Rectal smooth muscle tissue (tissue), 1 donor: ENCODE measurements at regions not wholly inside any gene's neighbourhood (a gene's known extent, or its start where the extent isn't known, plus 50 kb on each side); places are given as distances from the start of the nearest gene placed in this dataset.
"Not testable (repeated sequence)": the region's sequence is repeated elsewhere in the genome, so short reads cannot be mapped to it uniquely, and the experiment has no call there.

Source experiments
- H3K27ac ChIP-seq: one replicate; pipeline ENCODE4 v1.7.0; 2013; ENCODE audit warnings: low read depth, low read length, inconsistent platforms
- H3K27me3 ChIP-seq: one replicate; pipeline ENCODE4 v1.7.0; 2013; ENCODE audit warnings: low read length; ENCODE audit not compliant: control insufficient read depth, insufficient read depth
- H3K36me3 ChIP-seq: one replicate; pipeline ENCODE4 v1.7.0; 2013; ENCODE audit warnings: low read length; ENCODE audit not compliant: control insufficient read depth, insufficient read depth
- H3K4me1 ChIP-seq: one replicate; pipeline ENCODE4 v1.7.0; 2013; ENCODE audit warnings: low read length; ENCODE audit not compliant: control insufficient read depth, insufficient read depth
- H3K4me3 ChIP-seq: one replicate; pipeline ENCODE4 v1.7.0; 2013; ENCODE audit warnings: low read length
- H3K9ac ChIP-seq: one replicate; pipeline ENCODE4 v1.7.0; 2013; ENCODE audit warnings: low read length

DNA sequence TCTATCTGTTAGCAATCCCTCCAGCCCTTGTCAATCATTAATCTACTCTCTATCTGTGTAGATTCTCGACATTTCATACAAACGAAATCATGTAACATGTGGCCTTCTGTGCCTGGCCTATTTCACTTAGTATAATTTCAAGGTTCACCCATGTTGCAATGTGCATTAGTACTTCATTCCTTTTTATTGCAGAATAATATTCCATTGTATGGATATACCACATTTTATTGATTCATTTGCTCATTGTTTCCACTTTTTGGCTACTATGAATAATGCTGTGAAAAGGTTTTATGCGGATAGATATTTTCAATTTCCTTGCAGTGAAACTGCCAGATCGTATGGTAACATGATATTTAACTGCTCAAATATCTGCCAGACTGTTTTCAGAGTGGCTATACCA lies 100.1 kb downstream of the MIAT start:
- H3K4me3 ChIP-seq, result no peak overlapping the region
- no peaks in the 10 kb centered on the region for H3K36me3 ChIP-seq
- H3K27ac ChIP-seq, result no peak overlapping the region
- H3K9ac ChIP-seq, result no peak overlapping the region
- H3K27me3 ChIP-seq, result no peaks in the 10 kb centered on the region
- H3K4me1 ChIP-seq, result no peaks in the 10 kb centered on the region

DNA sequence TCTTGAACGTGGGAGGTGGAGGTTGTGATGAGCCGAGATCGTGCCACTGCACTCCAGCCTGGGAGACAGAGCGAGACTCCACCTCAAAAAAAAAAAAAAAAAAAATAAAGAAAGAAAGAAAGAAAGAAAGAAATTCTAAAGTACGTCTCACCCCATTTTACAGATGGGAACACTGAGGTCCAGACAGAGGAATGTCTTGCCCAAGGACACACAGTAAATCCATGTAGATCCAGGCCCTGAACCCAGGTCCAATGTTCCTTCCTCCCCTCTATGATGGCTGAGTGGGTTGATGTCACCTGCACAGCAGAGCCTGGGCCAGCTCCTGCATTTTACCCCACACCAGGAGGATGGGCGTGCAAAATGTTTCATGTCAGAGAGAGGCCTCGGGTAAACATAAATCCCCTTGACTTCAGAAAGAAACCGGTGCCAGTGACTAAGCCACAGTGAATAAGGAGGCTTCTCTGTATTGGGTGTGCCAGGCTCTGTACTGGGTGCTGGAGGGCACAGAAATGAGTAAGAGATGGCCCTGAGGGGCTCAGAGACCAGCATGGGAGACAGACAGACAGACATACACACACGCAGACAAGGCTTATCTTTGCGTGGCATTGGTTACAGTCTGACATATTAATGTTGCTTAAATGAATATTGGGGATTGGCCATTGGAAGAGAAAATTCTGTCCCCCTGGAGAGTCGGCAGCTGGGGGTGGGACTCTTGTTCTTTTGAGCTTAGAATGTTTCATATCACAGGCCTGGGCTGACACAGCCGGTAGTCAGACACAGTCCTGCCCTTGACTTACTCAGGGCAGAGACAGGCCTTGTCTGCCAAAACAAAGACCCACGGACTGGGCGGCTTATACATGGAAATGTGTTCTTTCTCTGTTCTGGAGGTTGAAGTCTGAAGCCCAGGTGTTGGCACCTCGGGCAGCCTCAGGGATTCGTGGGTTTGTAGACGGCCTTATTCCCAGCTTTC lies 105.4 kb downstream of the MIAT start:
- no peak overlapping the region for H3K27ac ChIP-seq
- H3K4me1 ChIP-seq, result no peaks in the 10 kb centered on the region
- H3K36me3 ChIP-seq, result no peaks in the 10 kb centered on the region
- H3K9ac ChIP-seq, result no peak overlapping the region
- no peak overlapping the region for H3K4me3 ChIP-seq
- H3K27me3 ChIP-seq, result no peaks in the 10 kb centered on the region

GRCh38 chr22:26763633-26764361 lies 106.4 kb downstream of the MIAT start:
- H3K27ac ChIP-seq, result no peak overlapping the region
- H3K27me3 ChIP-seq, result no peaks in the 10 kb centered on the region
- no peaks in the 10 kb centered on the region for H3K4me1 ChIP-seq
- no peaks in the 10 kb centered on the region for H3K36me3 ChIP-seq
- no peak overlapping the region for H3K4me3 ChIP-seq
- H3K9ac ChIP-seq, result no peak overlapping the region

DNA sequence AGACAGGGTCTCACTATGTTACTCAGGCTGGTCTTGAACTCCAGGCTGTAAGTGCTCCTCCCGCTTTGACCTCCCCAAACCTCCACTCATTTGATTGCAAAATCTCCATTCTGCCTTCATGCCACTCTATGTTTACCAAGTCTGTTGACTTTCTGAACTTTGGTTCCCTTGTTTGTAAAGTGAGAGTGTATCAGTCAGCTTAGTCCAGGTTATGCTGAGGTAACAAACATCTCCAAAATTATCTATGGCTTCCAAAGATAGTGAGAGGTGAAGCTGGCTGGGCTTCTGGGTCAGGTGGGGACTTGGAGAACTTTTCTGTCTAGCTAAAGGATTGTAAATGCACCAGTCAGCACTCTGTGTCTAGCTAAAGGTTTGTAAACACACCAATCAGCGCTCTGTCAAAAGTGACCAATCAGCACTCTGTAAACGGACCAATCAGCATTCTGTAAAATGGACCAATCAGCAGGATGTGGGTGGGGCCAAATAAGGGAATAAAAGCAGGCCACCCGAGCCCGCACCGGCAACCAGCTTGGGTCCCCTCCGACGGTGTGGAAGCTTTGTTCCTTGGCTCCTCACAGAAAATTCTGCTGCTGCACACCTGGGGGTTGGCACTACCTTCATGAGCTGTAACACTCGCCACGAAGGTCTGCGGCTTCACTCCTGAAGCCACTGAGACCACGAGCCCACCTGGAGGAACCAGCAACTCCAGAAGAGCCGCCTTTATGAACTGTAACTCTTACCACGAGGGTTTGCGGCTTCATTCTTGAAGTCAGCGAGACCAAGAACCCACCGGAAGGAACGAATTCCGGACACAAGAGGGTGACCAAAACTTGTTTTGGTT lies 109.3 kb downstream of the MIAT start:
- no peak overlapping the region for H3K4me3 ChIP-seq
- H3K9ac ChIP-seq, result no peak overlapping the region
- no peaks in the 10 kb centered on the region for H3K27me3 ChIP-seq

GRCh38 chr22:26767351-26768155 lies 110.2 kb downstream of the MIAT start:
- no peak overlapping the region for H3K27ac ChIP-seq
- H3K36me3 ChIP-seq, result no peaks in the 10 kb centered on the region
- no peaks in the 10 kb centered on the region for H3K4me1 ChIP-seq
- H3K4me3 ChIP-seq, result no peak overlapping the region
- no peak overlapping the region for H3K9ac ChIP-seq
- H3K27me3 ChIP-seq, result no peaks in the 10 kb centered on the region

More for the DNA sequence above, 109.3 kb downstream of the MIAT start:
- Histone ChIP-seq H3K27ac (no peak overlapping the region), H3K4me1 (no peaks in the 10 kb centered on the region), H3K36me3 (no peaks in the 10 kb centered on the region)

DNA sequence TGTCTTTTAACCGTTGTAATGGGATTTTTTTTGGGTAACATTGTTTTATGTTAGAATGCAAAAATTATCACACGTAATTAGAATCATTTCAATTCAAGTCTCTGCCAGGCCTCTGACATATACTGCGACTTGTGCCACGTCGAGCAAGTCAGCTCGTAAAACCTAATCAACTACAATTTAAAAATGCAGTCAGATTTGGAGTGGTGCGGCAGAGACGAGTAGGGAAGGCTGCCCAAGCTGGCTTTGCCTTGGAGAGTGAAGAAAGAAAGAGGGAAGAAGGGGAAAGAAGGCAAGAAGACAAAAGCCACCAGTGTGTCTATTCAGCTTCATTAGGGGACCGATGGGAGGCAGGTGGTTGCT lies 110.7 kb downstream of the MIAT start:
- Histone ChIP-seq H3K4me3 (no peak overlapping the region), H3K9ac (no peak overlapping the region), H3K27me3 (no peaks in the 10 kb centered on the region), H3K4me1 (no peaks in the 10 kb centered on the region), H3K27ac (no peak overlapping the region), H3K36me3 (no peaks in the 10 kb centered on the region)

GRCh38 chr22:26768952-26769351 lies 111.6 kb downstream of the MIAT start:
- no peaks in the 10 kb centered on the region for H3K4me1 ChIP-seq
- H3K36me3 ChIP-seq, result no peaks in the 10 kb centered on the region
- H3K4me3 ChIP-seq, result no peak overlapping the region
- H3K27ac ChIP-seq, result no peak overlapping the region
- no peak overlapping the region for H3K9ac ChIP-seq
- no peaks in the 10 kb centered on the region for H3K27me3 ChIP-seq

GRCh38 chr22:26769663-26770062 lies 112.3 kb downstream of the MIAT start:
- no peak overlapping the region for H3K27ac ChIP-seq
- H3K9ac ChIP-seq, result no peak overlapping the region
- no peak overlapping the region for H3K4me3 ChIP-seq
- H3K36me3 ChIP-seq, result peaks cover 2% of the 10 kb centered on the region
- H3K27me3 ChIP-seq, result no peaks in the 10 kb centered on the region
- H3K4me1 ChIP-seq, result no peaks in the 10 kb centered on the region

GRCh38 chr22:26770624-26771023 lies 113.2 kb downstream of the MIAT start:
- no peaks in the 10 kb centered on the region for H3K4me1 ChIP-seq
- H3K9ac ChIP-seq, result no peak overlapping the region
- H3K4me3 ChIP-seq, result no peak overlapping the region
- peaks cover 2% of the 10 kb centered on the region for H3K36me3 ChIP-seq
- no peak overlapping the region for H3K27ac ChIP-seq
- no peaks in the 10 kb centered on the region for H3K27me3 ChIP-seq

DNA sequence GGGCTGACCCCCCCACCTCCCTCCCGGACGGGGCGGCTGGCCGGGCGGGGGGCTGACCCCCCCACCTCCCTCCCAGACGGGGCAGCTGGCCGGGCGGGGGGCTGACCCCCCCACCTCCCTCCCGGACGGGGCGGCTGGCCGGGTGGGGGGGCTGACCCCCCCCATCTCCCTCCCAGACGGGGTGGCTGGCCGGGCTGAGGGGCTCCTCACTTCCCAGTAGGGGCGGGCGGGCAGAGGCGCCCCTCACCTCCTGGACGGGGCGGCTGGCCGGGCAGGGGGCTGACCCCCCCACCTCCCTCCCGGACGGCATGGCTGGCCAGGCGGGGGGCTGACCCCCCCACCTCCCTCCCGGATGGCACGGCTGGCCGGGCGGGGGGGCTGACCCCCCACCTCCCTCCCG lies 115.7 kb downstream of the MIAT start:
- not testable (repeated sequence) for H3K36me3 ChIP-seq, H3K27me3 ChIP-seq, H3K27ac ChIP-seq, H3K4me3 ChIP-seq, H3K9ac ChIP-seq, H3K4me1 ChIP-seq

DNA sequence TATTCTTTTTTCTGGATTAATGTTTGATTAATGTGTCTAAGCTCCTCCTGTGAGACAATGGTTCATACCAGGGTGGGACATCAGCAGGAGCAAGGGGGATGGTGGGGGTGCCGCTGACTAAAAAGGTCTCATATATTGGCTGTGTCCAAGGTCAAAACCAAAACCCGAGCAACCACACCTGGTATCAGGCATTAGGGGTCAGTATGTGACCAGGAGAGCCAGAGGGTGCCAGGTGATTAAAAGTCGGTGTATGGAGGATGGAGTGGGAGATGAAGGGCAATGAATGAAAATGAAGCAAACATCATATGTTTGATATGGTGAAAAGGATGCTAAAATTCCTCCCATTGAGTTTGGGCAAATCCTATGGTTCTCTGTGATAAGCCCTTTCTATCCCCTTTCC lies 118.0 kb downstream of the MIAT start:
- Histone ChIP-seq H3K4me1 (peaks cover 5% of the 10 kb centered on the region), H3K27ac (no peak overlapping the region), H3K4me3 (no peak overlapping the region), H3K9ac (no peak overlapping the region), H3K27me3 (no peaks in the 10 kb centered on the region), H3K36me3 (peaks cover 6% of the 10 kb centered on the region)
